Stimulated activated CD4-positive, alpha-beta T cell treated with anti-CD3 and anti-CD28 coated beads, Interleukin-1b, Interleukin-23, amount 100 ng/mL, for 4 hours (primary cell): ENCODE measurements at regions not wholly inside any gene's neighbourhood (a gene's known extent, or its start where the extent isn't known, plus 50 kb on each side); places are given as distances from the start of the nearest gene placed in this dataset.

Source experiments
- DNase-seq, 2 donors: peaks; one replicate each; pipeline ENCODE4 v3.0.0-alpha.2; 2020; ENCODE audit warnings: low read depth in 2 of 2

GRCh38 chr3:71900057-71900456 is 115.1 kb upstream of the PROK2 start:
- DNase-seq: no peak

- DNase-seq: no peak
Observed at GRCh38 chr3:71896751-71897150, 111.8 kb upstream of the PROK2 start.

GRCh38 chr3:71893702-71894479 is 108.9 kb upstream of the PROK2 start:
- no peak for DNase-seq

- DNase-seq: no peak
Observed at GRCh38 chr3:71893122-71893521, 108.2 kb upstream of the PROK2 start.

- DNase-seq: no peak
Observed at GRCh38 chr3:71891483-71891882, 106.5 kb upstream of the PROK2 start.

- no peak for DNase-seq
Observed at GRCh38 chr3:71890356-71890931, 105.5 kb upstream of the PROK2 start.

- DNase-seq: no peak
Observed at GRCh38 chr3:71887256-71887655, 102.3 kb upstream of the PROK2 start.

- DNase-seq: no peak
Observed at GRCh38 chr3:71885006-71885405, 100.1 kb upstream of the PROK2 start.

- no peak for DNase-seq
Observed at GRCh38 chr3:71881732-71882131, 96.8 kb upstream of the PROK2 start.

GRCh38 chr3:71881041-71881440 is 96.1 kb upstream of the PROK2 start:
- no peak for DNase-seq

- DNase-seq: no peak
Observed at GRCh38 chr3:71879089-71879488, 94.1 kb upstream of the PROK2 start.

- DNase-seq: no peak
Observed at GRCh38 chr3:71876135-71877105, 91.5 kb upstream of the PROK2 start.

- peak; percentile 70 to 72 for DNase-seq
Observed at GRCh38 chr3:71875461-71875947, 90.6 kb upstream of the PROK2 start.

GRCh38 chr3:71874618-71875017 is 89.7 kb upstream of the PROK2 start:
- DNase-seq: no peak

- no peak for DNase-seq
Observed at GRCh38 chr3:71873093-71873611, 88.2 kb upstream of the PROK2 start.

- DNase-seq: no peak
Observed at GRCh38 chr3:71872256-71872655, 87.3 kb upstream of the PROK2 start.

GRCh38 chr3:71870966-71871512 is 86.1 kb upstream of the PROK2 start:
- DNase-seq: no peak

- DNase-seq: no peak
Observed at GRCh38 chr3:71868876-71869275, 83.9 kb upstream of the PROK2 start.

- no peak for DNase-seq
Observed at GRCh38 chr3:71865727-71866126, 80.8 kb upstream of the PROK2 start.

GRCh38 chr3:71863563-71864190 is 78.7 kb upstream of the PROK2 start:
- DNase-seq: no peak
